ENCODE measurements at regions not wholly inside any gene's neighbourhood (a gene's known extent, or its start where the extent isn't known, plus 50 kb on each side); places are given as distances from the start of the nearest gene placed in this dataset.

DNA sequence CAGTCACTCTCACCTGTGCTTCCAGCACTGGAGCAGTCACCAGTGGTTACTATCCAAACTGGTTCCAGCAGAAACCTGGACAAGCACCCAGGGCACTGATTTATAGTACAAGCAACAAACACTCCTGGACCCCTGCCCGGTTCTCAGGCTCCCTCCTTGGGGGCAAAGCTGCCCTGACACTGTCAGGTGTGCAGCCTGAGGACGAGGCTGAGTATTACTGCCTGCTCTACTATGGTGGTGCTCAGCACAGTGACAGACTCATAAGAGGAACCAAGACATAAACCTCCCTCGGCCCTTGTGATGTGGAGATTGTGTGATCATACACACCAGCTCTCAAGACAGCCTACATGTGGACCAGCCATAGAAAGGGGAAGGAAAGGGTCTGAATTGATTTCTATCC, 113.3 kb downstream of the ZNF280B start:
- DNase-seq (ENCODE audit: low spot score), result no peak

- DNase-seq (ENCODE audit: low spot score), result no peak
Observed at GRCh38 chr22:22396741-22397291, 111.7 kb downstream of the ZNF280B start.

- DNase-seq (ENCODE audit: low spot score), result no peak
Observed at GRCh38 chr22:22397292-22397870, 111.2 kb downstream of the ZNF280B start.

GRCh38 chr22:22397875-22398524, 110.5 kb downstream of the ZNF280B start:
- no peak for DNase-seq (ENCODE audit: low spot score)

GRCh38 chr22:22398530-22399327, 109.8 kb downstream of the ZNF280B start:
- DNase-seq (ENCODE audit: low spot score), result no peak

- no peak for DNase-seq (ENCODE audit: low spot score)
Observed at GRCh38 chr22:22400099-22400498, 108.4 kb downstream of the ZNF280B start.

DNA sequence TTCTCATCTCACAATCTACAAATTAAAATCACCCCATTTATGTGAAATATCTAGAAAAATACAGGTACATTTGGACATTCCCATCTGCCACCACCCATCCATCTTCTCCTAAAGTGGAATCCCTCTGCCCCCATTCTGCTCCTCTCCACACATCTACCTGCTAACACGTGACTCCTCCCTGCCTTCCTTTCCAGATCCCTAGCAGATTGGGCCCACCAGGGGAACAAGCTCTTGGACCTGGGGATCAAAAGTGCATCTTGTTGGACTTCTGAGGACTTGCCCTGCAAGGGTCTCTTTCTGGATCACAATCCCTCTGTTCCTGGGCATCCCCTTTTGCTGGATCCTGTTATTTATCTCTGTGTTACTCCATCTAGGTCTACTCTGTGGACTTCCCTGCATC, 107.6 kb downstream of the ZNF280B start:
- DNase-seq (ENCODE audit: low spot score), result no peak

GRCh38 chr22:22401381-22401780, 107.2 kb downstream of the ZNF280B start:
- no peak for DNase-seq (ENCODE audit: low spot score)

DNA sequence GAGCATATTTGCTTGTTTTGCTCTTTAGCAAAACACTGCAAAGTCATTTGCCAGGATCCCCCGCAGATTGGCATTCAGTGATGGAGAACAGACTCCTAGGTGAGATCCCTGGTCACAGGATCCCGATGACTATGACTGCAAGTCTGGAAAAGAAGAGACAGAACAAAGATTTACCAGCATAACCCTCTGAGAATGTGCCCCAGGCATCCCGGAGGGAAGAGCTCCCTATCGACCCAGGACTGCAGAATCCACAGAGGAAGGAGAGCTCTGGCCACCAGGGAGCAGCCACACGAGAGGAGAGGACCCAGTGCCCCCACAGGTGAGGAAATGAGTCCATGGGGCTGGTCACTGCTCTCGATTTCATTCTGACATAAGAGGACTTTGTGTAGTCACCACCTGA, 105.2 kb downstream of the ZNF280B start:
- no peak for DNase-seq (ENCODE audit: low spot score)

GRCh38 chr22:22403771-22404170, 104.8 kb downstream of the ZNF280B start:
- no peak for DNase-seq (ENCODE audit: low spot score)

DNA sequence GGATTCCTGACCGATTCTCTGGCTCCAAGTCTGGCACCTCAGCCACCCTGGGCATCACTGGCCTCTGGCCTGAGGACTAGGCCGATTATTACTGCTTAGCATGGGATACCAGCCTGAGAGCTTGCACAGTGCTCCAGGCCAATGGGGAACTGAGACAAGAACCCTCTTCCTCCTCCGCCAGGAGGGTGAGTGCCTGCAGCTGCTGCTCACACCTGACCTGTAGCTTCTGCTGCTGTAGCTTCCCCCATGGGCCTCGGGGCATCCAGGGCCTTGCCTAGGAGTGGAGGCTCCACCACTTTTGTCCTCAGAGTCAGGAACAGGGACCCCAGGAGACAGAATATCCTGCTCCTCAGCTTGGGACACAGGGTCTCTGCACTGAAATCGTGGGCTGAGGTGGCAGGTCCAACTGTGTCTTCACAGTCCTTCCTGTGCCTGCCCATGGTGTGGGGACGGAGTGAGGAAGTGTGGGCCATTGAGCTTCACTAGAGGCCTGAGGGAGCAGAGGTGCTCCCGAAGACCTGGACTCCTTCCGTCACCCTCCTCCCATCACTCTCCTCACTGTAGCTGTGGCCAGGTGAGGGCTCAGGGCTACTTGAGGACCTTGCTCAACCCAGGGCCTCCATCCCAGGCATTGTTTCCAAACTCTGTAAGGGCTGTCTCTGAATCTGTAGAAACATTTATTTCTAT, 103.8 kb downstream of the ZNF280B start:
- no peak for DNase-seq (ENCODE audit: low spot score)

- no peak for DNase-seq (ENCODE audit: low spot score)
Observed at GRCh38 chr22:22406445-22407027, 102.0 kb downstream of the ZNF280B start.

DNA sequence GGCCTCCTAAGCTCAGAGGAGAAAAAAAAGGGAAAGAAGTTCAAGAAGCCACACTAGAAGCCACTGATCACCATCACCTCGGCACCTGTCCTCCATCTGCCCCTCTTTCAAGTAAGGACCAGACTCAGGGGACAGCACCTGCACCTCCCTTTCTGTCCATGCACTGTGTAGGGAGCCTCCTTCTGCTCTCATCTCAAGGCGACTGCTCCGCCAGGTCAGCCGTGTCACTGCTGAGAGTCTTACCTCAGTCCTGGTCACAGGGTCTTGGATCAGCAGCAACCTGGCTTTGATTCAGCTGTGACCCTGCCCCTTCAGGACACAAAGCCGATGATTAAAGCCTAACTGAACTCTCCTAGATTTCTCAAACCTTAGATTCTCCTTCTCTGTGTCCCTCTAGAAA, 101.5 kb downstream of the ZNF280B start:
- no peak for DNase-seq (ENCODE audit: low spot score)

- no peak for DNase-seq (ENCODE audit: low spot score)
Observed at GRCh38 chr22:22408269-22408668, 100.3 kb downstream of the ZNF280B start.

- DNase-seq (ENCODE audit: low spot score), result no peak
Observed at GRCh38 chr22:22408731-22409696, 99.5 kb downstream of the ZNF280B start.

GRCh38 chr22:22410121-22410520, 98.4 kb downstream of the ZNF280B start:
- DNase-seq (ENCODE audit: low spot score), result no peak

DNA sequence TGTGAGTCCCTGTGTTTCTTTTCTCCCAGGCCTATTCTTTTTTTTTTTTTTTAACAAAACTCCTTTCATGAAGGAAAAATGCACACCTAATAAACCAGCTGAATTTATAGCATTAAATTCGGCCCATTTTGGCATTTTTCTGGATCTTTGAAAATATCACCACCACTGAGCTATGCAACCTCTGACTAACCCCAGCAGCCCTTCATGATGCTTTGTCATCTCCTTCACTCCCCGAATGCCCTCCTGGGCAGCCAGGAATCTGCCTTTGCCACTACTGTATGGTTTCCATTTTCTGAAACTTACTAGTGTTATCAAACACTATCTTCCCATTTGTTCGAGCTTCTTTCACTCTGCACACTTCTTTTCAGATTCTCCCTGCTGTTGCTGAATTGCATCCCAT, 97.9 kb downstream of the ZNF280B start:
- no peak for DNase-seq (ENCODE audit: low spot score)

DNA sequence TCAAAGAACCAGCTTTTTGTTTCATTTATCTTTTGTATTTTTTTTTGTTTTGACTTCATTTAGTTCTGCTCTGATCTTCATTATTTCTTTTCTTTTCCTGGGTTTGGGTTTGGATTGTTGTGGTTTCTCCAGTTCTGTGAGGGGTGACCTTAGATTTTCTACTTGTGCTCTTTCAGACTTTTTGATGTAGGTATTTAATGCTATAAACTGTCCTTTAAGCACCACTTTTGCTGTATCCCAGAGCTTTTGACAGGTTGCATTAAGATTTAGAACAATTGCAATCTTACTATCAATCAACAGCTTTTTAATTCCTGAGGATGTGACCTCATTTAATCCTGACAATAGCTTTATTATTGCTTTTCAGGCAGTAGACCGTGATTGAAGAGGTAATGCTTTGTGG, 94.3 kb downstream of the ZNF280B start:
- no peak for DNase-seq (ENCODE audit: low spot score)

- DNase-seq (ENCODE audit: low spot score), result no peak
Observed at GRCh38 chr22:22417495-22418162, 90.9 kb downstream of the ZNF280B start.

DNA sequence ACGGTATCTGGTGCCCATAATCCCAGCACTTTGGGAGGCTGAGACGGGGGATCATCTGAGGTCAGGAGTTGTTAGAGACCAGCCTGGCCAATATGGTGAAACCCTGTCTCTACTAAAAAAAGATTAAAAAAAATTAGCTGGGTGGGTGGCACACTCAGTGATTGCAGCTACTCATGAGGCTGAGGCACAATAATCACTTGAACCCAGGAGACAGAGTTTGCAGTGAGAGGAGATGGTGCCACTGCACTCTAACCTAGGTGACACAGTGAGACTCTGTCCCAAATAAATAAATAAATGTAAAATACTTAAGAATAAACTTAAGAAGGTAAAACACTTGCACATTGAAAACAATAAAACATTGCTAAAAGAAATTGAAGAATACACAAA, 90.4 kb downstream of the ZNF280B start:
- DNase-seq (ENCODE audit: low spot score), result no peak

Data from CD4-positive, alpha-beta T cell treated with Interleukin-15 for 4 hours (primary cell).